ENCODE measurements at regions not wholly inside any gene's neighbourhood (a gene's known extent, or its start where the extent isn't known, plus 50 kb on each side); places are given as distances from the start of the nearest gene placed in this dataset.

DNA sequence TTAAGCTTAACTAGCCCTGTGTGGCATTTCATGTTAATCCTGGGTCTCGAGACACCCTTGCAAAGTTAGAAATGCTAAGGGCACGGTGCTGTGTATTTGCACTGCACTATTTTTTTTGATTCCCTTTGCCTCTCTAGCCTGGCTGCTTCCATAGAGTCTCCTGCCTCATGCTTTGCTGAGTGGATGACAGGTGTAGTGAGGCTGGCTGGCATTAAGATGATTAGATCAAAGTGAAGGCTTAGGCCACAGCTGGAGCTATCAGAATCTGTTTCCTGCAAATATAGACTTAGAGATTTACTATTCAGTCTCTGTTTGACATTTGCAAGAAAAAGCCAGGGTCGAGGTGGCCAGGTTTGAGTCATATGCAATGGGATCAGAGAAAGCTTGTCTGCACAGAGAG lies 791.1 kb downstream of the AACS start (continued):
- TF ChIP-seq, protein P1, sequence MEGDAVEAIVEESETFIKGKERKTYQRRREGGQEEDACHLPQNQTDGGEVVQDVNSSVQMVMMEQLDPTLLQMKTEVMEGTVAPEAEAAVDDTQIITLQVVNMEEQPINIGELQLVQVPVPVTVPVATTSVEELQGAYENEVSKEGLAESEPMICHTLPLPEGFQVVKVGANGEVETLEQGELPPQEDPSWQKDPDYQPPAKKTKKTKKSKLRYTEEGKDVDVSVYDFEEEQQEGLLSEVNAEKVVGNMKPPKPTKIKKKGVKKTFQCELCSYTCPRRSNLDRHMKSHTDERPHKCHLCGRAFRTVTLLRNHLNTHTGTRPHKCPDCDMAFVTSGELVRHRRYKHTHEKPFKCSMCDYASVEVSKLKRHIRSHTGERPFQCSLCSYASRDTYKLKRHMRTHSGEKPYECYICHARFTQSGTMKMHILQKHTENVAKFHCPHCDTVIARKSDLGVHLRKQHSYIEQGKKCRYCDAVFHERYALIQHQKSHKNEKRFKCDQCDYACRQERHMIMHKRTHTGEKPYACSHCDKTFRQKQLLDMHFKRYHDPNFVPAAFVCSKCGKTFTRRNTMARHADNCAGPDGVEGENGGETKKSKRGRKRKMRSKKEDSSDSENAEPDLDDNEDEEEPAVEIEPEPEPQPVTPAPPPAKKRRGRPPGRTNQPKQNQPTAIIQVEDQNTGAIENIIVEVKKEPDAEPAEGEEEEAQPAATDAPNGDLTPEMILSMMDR (IDR thresholded peaks at IDR 0.05; ENCODE audit: control extremely low read depth in 1 of 3, insufficient read depth in 1 of 3, low read depth in 1 of 3, low read length in 3 of 3), result no peak
- no peak for TF ChIP-seq RFX5 (IDR thresholded peaks at IDR 0.05; ENCODE audit: borderline replicate concordance, low read depth, low read length)
- no peak for TF ChIP-seq BCL11A (IDR thresholded peaks at IDR 0.05; ENCODE audit: low read depth in 2 of 2, low read length in 2 of 2)
- TF ChIP-seq RXRA (IDR thresholded peaks at IDR 0.05; ENCODE audit: insufficient read depth, low read depth, low read length), result no peak
